Lower leg skin (tissue), 4 donors: ENCODE measurements at regions not wholly inside any gene's neighbourhood (a gene's known extent, or its start where the extent isn't known, plus 50 kb on each side); places are given as distances from the start of the nearest gene placed in this dataset.

Source experiments
- DNase-seq, 2 donors: peaks; one replicate each; pipeline ENCODE4 v3.0.0-alpha.2; 2019; ENCODE audit warnings: low spot score in 2 of 2
- H3K4me3 ChIP-seq: fragments of 200-600 bp; sonication (generic); 2 replicates; pipeline ENCODE4 v1.5.1; 2017; ENCODE audit warnings: mild to moderate bottlenecking, low read depth; ENCODE audit not compliant: poor library complexity, severe bottlenecking
- CTCF ChIP-seq, 3 donors: fragments of 450-650 bp; IDR thresholded peaks; one replicate each; pipeline ENCODE4 v1.5.1; 2016; ENCODE audit warnings: antibody characterized with exemption in 3 of 3, mild to moderate bottlenecking in 3 of 3, moderate library complexity in 2 of 3
- POLR2A ChIP-seq, 2 donors: fragments of 450-650 bp; IDR thresholded peaks; one replicate each; pipeline ENCODE4 v1.6.1; 2016 to 2017; ENCODE audit warnings: antibody characterized with exemption in 2 of 2, mild to moderate bottlenecking in 1 of 2, moderate library complexity in 1 of 2
- WGBS, 2 donors: methylation state at CpG; one replicate each; pipeline ENCODE4 v1.1.5; 2018; 5-methylcytosine and 5-hydroxymethylcytosine counted together
- intact Hi-C: fragments of 100-400 bp; cut with DNase I; formaldehyde crosslinking; loops from one replicate; pipeline ENCODE4 v1.15.0; 2023; ENCODE audit warnings: low total_unique reads

- TF ChIP-seq CTCF (IDR thresholded peaks at IDR 0.05): no peak
- TF ChIP-seq POLR2A (IDR thresholded peaks at IDR 0.05): no peak
- intact Hi-C loops: no loop called here
- H3K4me3 ChIP-seq: no peak overlapping the region
- no peak for DNase-seq
- 66 to 69% methylated on average over 3 of the region's 3 CpGs for WGBS, 2 donors
Measured at GRCh38 chr18:14958701-14959100, 210.7 kb downstream of the ANKRD30B start.

- H3K4me3 ChIP-seq: no peak overlapping the region
- 82 to 87% methylated on average over 10 of the region's 10 CpGs for WGBS, 2 donors
- DNase-seq: peak in 1 of 2 donors; percentile 60
- TF ChIP-seq POLR2A (IDR thresholded peaks at IDR 0.05) (no peak), CTCF (IDR thresholded peaks at IDR 0.05) (no peak)
- intact Hi-C loops: no loop called here
Measured at GRCh38 chr18:14959550-14959949, 211.6 kb downstream of the ANKRD30B start.

GRCh38 chr18:14961991-14962390, 214.0 kb downstream of the ANKRD30B start:
- TF ChIP-seq POLR2A (IDR thresholded peaks at IDR 0.05) (no peak), CTCF (IDR thresholded peaks at IDR 0.05) (no peak)
- no peak overlapping the region for H3K4me3 ChIP-seq
- intact Hi-C loops: no loop called here
- WGBS, 2 donors: 79 to 80% methylated on average over 5 of the region's 5 CpGs
- peak in 1 of 2 donors; percentile 45 for DNase-seq

- peak in 1 of 2 donors; percentile 76 for DNase-seq
- intact Hi-C loops: no loop called here
Measured at GRCh38 chr18:14962626-14963025, 214.7 kb downstream of the ANKRD30B start.

GRCh38 chr18:14963246-14963645, 215.3 kb downstream of the ANKRD30B start:
- 86 to 89% methylated on average over 6 of the region's 6 CpGs for WGBS, 2 donors
- intact Hi-C loops: no loop called here
- DNase-seq: peak in 1 of 2 donors; percentile 37
- no peak overlapping the region for H3K4me3 ChIP-seq
- TF ChIP-seq CTCF (IDR thresholded peaks at IDR 0.05): no peak
- TF ChIP-seq POLR2A (IDR thresholded peaks at IDR 0.05): no peak

More at GRCh38 chr18:14962626-14963025, 214.7 kb downstream of the ANKRD30B start:
- 87 to 96% methylated on average over 8 of the region's 8 CpGs for WGBS, 2 donors
- no peak overlapping the region for H3K4me3 ChIP-seq
- TF ChIP-seq POLR2A (IDR thresholded peaks at IDR 0.05) (no peak), CTCF (IDR thresholded peaks at IDR 0.05) (no peak)

- WGBS, 2 donors: 92% methylated on average over 6 of the region's 6 CpGs
Measured at GRCh38 chr18:14964002-14964401, 216.0 kb downstream of the ANKRD30B start.

More at GRCh38 chr18:14964002-14964401, 216.0 kb downstream of the ANKRD30B start:
- H3K4me3 ChIP-seq: no peak overlapping the region
- TF ChIP-seq CTCF (IDR thresholded peaks at IDR 0.05) (no peak), POLR2A (IDR thresholded peaks at IDR 0.05) (no peak)
- intact Hi-C loops: no loop called here
- DNase-seq: peak; percentile 1 to 53
